HG03159 (cell line): ENCODE measurements at regions not wholly inside any gene's neighbourhood (a gene's known extent, or its start where the extent isn't known, plus 50 kb on each side); places are given as distances from the start of the nearest gene placed in this dataset.

Source experiments
- ATAC-seq: cut with Tn5 transposase; IDR thresholded peaks from one replicate; pipeline ENCODE4 v1.9.1; 2021; ENCODE audit warnings: mild to moderate bottlenecking, moderate library complexity; ENCODE audit not compliant: unreplicated experiment

DNA sequence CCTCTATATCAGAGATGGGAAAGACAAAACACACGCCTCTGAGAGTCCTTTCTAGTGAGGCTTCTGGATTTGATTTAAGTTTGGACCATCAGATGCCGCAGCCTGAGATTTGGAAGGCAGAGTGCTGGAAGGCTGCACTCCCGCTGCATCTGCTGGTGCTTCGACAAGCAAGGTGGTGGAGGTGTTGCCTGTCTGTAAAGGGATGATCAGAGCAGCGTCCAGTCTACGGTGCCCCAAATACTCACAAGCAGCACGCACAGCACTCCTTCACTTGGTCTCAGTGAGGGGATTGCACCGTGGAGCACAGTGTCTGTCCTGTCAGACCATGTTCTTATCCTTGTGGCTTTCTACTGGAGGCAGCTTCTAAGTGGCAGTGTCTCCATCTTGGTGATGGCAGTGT lies 221.4 kb downstream of the GADD45G start:
- ATAC-seq = no peak

DNA sequence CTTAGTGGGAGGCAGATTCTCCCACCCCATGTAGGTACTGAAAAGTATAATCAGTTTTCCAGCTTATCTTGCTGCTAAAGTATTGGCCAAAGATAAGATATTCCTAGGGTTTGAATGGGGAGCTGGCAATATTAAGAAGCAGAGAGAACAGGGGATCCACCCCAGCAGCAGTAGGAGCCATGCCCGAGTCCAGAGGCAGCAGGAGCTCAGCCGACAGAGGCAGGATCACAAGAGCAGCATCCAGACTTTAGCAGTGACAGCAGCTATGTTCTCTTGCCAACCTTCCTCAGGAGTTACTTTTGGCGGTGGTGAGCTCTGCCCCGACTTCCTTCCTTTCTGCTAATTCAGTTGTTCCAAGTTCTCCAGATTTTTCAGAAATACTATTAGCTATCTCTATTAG lies 224.5 kb downstream of the GADD45G start:
- no peak for ATAC-seq

DNA sequence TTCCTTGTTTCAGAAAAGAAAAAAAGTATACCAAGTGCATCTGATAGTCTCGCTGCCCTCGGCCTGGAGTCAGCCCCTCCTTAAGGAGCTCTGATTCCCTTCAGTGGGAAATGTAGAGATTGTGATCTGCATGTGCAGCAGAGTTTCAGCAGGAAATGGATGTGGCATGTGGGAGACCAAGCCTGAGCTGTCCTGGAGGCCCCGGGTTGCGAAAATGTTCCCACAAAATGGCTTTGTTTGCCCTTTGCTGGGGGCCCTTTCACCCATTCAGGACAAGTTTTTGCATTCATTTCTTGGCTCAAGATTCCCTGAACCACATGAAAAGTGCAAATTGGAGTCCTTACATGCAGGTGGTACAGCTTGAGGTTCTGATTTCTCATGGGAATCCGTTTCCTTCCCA lies 230.9 kb downstream of the GADD45G start:
- ATAC-seq = no peak

DNA sequence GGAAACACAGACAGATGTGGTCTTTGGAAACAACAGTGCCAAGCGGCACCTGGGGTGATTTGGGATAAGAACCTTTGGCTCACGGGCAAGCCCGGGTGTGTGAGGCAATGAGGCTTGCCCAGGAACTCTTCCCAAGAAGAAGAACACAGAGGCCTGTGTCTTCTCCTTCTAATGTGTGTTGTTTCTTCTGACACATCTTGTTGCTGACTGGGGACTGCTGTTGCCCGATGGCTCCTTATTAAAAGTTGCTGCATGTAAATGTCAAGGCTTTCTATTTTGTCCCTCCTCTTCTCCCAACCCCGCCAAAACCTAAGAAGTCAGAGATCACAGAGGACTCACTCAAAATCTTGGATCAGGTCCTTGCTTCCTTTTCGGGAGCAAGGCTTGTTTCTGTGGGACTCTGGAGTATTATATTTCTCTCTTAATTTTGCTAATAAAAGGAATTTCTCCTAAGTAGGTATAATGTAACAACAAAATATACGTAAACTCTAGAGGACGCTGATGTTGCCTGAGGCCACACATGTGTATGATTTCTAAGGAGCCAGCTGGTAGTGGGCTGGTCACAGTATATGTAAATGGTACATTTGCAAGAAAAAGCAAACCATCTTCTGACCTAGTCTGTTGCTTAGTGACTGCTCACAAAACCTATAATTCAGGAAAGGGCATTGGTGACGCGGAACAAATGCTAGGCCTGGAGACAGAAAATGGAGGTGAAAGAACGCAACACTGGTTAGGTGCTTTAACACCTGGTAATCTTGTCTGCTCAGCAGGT lies 232.5 kb downstream of the GADD45G start:
- ATAC-seq = no peak

DNA sequence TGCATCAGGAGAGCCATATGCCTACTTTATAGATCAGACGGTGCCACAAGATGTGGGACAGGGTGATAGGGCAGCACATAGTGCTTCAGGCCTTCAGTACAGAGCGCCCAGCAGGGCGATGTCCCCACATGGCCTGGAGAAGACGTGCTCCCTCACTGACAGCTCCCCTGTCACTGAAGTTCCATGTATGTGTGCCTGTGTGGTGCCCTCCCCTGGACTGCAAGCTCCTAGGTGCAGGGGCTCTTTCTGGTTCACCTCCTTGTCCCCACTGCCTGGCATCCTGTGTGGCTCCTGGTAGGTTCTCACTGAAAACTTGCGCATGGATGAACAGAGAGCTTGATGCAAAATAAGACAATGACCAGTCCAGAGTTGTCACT lies 233.1 kb downstream of the GADD45G start:
- ATAC-seq = no peak

DNA sequence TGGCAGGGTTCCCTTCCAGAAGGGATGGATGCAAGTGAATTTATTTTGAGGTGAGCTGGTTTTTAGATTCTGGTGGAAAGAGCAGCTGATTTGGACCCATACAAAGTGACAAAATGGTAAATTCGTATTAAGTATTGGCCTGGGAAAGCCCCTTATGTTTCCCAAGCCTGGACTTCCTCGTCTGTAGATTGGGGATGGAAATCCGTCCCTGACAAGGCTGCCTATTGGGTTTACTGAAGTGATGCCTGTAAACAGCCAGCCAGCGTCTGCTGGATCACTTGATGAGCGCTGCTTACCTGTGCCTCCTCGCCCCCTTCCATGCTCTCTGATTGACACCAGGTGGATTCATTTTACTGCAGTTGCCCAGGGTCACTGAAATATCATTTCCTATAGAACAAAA lies 233.8 kb downstream of the GADD45G start:
- ATAC-seq = no peak

DNA sequence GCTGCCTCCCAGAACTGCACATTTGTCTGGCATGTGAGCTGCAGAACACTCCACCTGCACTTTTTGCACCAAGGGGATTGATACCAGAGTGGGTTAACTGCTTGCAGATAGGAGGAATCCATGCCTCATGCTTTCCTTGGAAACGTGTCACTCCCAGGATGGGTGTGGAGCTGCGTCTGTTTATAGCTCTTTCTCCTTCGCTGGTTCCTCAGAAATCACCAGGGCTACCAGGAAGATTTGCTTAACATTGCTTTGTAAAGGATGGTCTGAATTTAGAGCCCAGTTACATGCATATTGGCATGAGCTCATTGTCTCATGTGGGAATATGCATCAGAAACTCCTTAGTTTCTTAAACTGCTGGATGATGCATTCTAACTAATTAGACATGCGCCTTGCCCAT lies 234.6 kb downstream of the GADD45G start:
- no peak for ATAC-seq

DNA sequence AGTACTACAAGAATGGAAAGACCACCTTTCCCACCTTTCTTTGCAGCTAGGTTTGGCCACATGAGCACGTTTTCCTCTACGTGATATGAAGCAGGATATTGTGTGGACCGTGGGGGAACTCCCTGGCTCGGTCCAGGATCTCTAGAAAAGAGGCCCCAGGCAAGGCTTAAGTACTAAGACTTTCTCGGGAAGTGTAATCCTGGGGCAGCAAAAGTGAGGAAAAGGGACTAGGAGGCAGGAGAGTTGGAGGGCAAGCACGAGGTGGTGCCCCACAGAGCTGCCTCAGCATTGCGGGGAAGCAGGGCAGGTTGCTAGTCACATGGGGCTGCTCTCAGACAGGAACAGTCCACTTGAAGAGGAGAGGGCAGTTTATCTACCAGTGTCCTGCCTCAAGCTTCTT lies 235.1 kb downstream of the GADD45G start:
- ATAC-seq = no peak

DNA sequence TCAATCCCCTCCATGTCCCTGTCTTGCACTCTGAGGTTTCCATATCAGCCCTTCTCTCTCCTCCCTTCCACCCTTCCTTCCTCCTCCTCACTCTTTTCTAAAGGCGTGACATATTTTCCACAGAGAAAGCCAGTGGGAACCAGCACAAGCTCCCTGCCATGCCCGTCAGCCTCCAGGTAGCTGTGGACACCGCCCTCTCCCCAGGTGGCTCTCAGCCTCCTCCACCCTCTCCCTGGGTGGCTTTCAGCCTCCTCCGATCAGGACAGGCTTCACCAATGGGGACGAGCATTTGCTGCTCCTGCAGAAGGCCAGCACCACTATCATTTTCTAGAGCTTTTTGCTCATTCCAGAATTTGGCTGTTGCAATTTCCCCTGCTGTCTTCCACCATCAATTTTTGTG lies 236.6 kb downstream of the GADD45G start:
- ATAC-seq = no peak

DNA sequence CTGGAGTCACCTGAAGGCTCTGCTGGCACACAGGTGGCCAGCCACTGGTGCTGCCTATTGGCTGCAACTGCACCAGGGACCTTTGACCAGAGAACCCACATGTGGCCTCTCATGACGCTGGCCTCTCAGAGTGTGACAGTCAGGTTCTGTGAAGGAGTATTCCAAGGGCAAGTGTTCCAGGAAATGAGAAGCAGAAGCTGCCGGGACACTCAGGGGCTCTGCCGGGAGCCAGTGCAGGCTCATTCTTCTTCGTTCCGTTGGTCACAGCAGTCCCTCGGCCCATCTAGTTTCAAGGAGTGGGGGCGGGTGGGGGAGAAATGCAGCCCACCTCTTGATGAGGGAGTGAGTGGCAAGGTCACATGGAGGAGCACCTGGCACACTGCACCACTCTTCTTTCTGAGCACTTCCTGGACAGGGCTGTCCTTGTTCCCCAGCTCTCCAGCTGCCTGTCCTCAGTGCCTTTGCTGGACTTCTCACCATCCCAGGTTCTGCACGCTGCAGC lies 237.5 kb downstream of the GADD45G start:
- no peak for ATAC-seq

DNA sequence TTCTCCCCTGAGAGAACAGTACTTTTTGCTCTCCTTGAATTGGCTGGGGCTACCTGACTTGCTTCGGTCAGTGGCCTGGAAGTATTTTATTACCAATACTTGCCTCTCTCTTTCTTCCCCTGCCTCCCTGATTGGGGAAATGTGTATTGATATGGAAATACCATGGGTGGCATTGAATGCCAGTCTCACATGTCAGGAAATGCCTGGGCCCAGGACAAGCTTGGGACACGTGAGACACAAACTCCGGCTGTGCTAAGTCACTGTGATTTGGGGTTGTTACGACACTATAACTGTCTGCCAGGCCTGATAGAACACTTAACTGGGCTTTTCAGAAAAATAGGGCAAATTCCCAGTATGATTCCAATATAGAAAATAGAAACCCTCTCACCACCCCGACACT lies 238.3 kb downstream of the GADD45G start:
- ATAC-seq = no peak

DNA sequence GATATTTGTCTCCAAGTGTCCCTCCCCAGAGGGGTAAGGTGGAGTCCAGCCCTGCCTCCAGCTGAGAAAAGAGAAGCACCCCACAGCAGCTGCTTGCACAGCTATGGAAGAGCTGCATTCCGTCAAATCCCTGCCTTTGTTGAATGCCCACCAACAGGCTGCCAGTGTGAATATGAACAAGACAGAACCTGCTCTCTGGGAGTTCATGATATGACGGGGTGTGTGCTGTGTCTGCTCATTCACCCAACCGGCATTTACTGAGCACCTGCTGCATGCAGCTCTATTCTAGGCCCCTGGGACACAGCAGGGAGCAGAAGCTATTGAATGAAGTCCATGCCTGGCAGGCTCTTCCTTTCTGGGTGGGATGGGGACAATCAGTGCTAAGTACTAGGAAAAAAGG lies 238.8 kb downstream of the GADD45G start:
- ATAC-seq = no peak

DNA sequence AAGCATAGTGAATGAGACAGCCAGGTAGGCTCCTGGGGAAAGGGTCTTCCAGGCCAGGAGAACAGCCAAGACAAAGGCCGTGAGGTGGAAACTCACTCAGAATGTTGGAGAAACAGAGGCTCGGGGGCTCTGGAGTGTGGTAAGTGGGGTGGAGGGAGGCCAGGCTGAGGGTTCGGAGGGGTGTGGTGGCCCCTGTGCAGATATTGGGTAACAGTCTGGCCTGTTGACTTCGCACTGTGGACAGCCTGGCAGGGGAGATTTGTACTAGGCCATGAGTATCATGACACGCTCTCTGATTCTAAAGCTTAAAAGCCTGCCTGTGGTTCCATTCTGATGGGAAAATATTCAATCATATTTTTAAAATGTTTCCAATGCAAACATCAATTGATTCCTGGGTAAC lies 239.3 kb downstream of the GADD45G start:
- ATAC-seq = no peak

DNA sequence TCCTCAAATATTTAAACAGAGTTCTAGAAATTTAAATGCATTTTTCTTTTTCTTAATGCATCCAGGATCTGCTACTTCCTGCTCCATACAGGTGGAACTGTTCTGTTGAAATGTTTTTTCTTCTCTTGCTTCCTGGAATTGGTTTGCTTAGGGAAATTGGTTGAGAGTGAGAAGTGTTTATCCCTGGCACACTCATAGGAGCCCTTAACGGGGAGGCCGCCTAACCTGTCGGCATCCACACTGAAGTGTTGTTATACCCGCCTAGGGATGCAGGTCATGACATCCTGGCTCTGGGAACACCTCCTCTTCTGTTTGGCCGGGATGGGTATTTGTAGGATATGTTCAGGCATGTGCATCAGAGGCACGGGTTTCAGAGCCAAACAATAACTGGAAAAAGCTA lies 239.7 kb downstream of the GADD45G start:
- ATAC-seq = no peak

DNA sequence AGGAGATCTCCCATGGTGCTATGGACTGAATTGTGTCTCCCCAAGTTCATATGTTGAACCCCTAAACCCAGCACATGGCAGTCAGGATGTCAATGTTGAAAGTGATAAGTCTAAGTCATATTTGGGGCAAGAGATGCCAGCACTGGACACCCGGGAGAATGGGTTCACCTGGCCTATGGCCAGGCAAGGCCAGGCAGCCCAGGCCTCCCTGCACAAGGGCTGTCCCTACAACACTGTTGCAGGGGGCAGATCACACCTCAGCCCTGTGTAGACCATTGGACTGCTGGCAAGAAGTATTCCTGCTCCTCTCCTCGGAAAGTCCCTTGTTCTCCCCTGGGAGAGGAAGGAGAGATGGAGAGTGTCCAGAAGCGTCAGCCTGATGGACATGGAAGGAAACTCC lies 240.5 kb downstream of the GADD45G start:
- ATAC-seq = no peak

DNA sequence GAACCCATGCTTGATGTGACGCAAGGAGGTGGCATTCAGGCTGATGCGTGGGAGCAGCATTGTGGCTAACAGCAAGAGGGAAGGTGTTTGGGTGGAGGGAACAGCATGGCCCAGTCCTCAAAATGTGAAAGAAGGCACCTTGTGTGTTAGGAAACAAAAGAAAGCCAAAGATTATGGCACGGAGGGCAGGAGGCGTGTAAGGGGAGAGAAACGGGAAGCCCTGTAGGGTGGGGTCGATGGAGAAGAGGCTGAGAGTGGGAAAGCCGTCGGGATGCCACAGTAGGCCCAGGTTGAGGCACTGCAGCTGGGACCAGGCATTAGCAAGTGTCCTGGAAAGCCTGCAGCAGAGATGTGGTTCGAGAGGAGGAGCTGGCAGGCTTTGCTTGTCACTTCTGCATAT lies 241.1 kb downstream of the GADD45G start:
- ATAC-seq = no peak

DNA sequence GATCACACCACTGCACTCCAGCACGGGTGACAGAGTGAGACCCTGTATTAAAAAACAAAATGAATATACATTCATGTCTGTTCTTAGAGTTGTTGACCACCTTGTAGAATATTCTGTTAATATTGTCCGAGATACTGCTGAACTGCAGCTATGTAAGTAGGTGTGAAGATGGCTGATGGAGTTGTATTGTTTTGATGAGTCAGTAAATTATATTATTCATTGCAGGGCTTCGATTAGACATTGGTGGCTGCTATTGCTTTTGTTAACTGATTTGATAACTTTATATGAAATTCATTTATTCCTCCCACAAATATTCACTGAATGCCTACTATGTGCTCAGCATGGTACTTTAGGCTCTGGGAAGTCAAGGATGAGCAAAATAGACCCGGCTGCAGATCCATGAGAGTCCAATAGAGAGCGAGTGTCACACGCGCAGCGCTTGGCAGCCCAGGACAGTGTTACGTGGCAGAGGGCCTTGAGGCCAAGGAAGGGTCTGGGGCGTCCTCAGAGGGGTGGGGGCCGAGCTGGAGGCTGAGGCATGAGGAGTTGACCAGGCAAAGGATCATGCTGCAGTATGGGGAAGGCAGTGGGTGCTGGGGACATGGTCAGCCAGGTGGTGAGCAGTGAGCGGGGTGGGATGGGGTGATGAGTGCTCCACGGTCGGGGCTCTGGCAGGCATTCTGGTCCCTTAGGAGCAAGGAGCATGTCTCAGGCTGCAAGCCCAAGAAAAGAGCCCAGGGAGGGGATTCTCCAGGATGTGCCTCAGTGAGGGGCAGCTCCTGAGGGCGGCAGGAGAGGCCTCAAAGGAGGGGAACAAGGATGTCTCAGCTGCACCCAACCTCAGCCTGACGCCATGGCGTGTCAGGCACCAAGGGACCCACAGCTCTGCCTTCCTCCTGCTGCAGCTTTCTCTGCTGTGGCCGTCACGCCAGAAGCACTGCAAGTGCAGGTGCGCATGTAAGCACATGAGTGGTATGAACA lies 243.5 kb downstream of the GADD45G start:
- ATAC-seq = no peak

DNA sequence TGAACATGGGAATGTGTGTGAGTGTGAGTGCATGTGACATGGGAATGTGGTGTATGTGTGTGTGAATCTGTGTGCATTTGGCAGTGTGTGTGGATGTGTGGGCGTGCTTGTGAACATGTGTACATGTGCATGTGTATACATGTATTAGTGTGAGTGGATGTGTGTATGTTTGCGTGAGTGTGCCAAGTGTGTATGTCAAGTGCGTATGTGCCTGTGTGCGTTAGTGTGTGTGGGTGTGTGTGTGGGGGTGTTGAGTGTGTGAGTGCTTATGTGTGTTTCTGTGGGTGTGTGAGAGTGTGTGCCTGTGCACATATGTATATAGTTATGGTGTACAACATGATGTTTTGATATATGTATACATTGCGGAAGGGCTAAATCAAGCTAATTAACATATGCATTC lies 244.3 kb downstream of the GADD45G start:
- no peak for ATAC-seq

DNA sequence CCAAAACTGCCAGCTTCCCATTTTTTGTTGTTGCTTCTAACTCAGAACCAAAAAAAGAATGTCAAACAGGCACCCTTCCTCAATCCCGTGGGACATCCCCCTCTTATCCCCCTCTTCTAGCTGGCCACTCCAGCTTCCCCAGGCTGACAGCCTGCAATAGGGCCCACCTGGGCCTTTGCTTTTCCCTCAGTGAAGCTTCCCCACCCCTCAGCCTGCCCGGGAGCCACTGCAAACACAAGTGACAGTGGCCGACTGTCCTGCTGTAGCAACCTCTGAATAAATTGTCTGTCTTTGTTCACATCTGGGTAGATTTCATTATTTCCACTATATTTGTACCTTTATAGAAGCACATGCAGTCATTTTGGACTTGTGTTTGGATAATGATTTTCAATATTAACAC lies 245.3 kb downstream of the GADD45G start:
- no peak for ATAC-seq

DNA sequence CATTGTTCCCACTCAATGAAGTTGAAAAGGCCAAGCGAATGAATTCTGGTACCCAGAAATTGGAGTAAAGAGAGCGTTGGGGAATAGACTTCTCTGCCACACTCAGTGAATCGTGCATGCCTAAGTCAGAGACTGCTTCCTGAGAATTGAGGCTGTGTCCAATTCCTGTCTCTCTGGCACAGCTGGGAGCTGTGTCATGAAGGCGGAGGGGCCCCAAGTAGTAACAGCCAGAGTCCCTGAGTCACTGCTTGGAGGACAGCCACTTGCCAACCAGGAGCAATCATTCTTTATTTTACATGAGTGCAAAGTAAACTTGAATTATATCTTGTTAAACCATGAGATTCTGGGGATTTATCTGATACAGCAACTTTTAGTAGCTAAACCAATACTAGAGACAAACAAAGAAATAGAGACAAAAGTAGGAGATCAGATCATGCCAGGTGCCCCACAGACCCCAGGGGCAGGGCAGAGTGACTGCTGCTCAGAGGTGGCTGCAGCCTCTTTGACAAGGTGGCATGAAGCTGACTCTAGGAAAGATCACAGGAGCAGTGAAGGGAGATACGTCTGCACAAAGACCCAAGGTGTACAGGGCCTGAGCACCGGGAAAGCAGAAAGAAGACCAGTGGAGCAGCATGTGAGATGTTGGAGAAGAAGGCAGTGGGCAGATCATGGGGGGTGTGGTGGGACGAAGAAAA lies 246.0 kb downstream of the GADD45G start:
- no peak for ATAC-seq

DNA sequence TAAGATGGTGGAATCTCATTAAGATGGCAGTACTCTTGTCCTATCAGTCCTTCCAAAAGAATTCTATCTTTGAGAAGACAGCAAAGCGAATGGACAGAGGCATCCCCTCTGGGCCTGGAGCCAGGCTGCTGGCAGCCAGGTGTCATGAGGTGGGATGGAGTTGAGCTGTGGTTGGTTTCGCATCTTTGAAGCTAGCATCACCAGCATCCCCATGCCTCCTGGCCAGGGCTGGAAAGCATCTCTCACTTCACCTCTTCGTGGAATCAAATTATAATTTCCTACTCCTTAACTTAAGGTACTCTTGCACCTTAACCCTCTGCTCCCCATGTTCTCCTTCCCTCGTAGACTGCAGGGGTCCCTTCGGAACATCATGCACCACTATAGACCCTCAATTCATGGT lies 248.3 kb downstream of the GADD45G start:
- ATAC-seq = no peak
